NCI-H1694 (cell line): ENCODE measurements at regions not wholly inside any gene's neighbourhood (a gene's known extent, or its start where the extent isn't known, plus 50 kb on each side); places are given as distances from the start of the nearest gene placed in this dataset.

Source experiments
- DNase-seq: peaks from one replicate; lab custom pipeline; 2025; lab: John Stamatoyannopoulos, UW

DNA sequence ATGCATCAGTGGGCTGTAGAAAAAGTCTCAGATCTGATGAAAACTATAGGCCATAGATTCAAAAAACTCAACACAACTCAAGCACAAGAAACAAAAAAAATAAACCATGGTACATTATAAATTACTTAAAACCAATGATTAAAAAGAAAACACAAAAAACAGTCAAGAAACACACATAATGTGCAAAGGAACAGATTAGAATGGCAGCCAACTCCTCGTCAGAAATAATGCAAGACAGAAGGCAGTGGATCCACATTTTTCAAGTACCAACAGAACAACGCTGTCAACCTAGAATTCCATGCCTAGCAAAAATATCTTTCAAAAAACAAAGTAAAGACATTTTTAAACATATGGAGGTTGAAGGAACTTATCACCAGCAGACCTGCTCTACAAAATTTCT, 69.7 kb downstream of the PSMB1 start:
- DNase-seq: no peak

DNA sequence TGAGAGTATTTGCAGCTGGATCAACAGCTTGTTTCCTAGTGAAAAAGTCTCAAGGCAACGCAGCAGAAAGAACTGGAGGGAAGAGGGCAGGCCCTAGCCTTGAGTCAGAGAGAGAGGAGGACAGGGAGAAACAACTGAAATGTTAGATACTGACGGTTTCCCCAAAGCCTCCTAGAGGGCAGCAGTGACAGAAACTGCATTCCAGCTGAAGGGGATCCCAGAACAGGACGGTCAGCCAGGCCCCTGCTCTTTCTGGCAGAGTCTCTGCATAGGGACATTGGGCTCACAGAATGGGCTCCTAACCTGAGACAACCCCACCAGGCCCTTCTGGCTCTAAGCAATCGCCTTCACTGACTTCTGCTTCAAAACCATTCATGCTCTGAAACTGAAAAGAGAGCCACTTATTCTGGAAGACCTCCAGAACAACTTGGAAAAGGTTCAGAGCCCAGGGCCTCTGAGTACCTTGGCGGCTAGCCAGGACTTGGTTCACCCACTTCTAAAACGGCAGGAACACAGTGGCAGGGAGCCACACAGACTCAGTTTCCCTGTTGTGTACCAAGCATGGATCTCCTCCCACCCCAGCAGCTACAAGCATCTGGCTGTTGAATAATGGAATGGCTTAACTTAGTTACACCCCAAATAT, 72.9 kb downstream of the PSMB1 start:
- no peak for DNase-seq

DNA sequence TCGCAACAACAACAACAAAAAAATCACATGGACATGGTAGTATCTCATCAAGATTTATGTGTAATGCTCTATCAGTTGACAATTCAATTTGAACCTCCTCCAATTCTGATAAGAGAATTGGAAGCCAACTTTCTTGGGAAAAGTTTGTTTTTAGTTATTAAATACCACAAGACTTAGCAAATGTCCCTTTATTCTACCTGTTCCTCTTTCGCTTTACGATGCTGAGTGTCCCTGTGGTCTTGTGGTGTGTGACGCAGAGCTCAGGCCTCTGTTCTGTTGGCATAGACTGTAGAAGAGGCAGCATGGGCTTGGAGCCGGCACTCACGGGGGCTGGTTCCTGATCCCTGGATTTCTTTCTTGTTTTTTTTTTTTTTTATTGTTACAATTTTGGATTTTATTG, 76.7 kb downstream of the PSMB1 start:
- no peak for DNase-seq

DNA sequence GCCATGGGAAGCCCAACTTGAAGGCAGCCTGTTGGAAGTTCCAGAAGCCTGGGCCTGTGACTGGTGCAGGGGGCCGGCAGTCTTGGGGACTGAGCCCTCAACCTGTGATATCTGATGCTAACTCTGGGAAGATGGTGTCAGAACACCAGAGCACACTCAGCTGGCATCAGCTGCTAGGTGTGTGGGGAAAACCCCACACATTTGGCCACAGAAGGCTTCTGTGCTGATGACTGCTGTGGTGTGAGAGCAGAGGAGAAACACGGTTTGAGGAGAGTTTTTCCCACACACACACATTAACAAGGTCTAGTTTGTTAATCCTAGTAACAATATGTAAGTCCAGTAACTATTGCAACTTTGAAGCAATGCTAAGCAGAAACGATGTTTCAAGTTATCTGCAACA, 78.0 kb downstream of the PSMB1 start:
- DNase-seq: no peak

DNA sequence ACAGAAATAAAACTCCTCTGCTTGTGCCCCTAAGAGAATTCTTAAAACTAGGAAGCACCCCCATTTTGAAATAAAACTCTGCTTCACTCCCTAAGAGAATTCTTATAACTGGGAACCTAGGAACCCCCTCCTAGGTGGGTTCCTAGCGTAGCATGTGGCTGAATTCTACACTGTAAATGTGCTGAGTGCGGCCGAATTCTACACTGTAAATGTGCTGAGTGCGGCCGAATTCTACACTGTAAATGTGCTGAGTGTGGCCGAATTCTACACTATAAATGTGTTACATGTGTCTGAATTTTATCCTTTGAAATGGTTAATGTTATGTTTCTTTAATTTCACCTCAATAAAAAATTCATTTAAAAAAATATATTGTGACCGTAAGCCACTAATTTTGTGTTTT, 79.3 kb downstream of the PSMB1 start:
- no peak for DNase-seq

DNA sequence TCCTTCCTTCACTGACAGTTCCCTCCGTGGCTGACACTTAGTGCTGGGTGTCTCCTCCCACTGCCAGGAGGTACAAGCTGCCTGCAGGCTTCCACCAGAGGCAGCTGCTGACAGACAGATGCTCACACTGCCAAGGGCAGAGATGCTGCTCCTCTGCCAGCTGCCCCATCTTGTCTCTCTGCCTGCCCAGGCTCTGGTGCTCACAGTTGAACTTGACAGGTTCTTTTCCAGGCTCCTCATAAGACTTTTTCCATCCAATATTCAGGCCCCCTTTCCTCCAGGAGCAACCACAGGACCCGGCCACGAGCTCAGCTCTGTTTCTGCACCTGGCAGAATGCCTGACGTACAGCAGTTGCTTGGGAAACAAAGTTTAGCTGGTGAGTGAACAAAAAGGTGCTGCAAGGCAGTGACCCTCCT, 79.8 kb downstream of the PSMB1 start:
- peak; percentile 80 for DNase-seq

DNA sequence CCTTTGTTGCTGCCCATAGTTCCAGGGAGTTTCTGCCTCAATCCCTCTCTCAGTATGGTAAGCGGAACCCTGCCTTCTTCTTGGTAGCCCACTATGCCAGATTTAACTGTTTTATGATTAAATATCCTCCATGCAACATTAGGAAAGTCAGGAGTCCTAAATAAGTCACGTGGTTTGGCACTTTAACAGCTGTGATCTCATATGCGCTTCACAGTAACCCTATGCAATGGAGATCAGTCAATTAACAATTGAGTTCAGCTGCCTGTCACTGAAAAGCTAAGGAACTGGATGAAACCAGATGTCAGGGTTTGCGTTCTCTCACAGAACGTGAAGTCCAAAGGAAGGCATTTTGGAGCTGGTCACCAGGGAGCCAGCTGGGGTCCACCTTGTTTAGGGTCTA, 81.6 kb downstream of the PSMB1 start:
- peak; percentile 19 for DNase-seq

DNA sequence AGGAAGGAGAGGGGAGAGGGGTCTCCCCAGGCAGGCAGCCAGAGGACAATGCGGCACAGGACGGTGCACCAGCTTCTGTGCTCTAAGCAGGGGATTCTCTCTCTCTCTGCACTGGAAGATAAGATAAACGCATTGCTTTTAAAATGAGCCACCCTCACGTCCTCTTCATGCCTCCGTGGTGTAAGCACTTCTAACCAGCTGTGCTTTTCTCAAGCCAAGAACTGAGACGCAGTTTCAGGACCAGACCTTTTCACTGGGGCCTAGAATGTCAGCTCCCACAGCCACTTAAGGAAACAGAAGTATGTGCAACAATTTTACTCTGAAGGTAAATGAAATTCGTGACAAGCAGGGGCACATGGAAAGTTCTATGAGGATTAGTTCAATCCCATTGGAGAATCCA, 82.4 kb downstream of the PSMB1 start:
- no peak for DNase-seq

DNA sequence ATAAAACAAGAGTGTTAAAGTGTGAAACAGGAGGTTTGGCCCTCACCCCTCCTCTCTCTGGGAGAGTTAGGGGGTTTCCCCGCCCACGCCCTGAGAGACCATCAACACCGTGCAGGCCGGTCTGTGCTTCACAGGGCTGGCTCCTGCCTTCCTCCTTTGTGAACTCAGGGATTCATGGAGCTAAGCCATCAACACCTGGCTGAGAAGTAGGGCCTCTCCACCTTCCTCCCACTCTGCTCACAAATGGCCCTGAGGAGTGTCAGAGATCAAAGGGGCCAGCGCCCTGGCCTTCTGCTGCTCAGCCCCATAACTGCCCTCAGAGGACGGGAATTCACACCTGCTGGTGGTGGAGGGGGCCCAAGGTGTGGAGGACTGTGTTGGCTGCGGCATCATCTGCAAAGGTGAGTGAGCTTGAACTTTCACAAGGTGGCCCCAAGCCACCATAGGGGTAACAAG, 88.6 kb downstream of the PSMB1 start:
- no peak for DNase-seq

DNA sequence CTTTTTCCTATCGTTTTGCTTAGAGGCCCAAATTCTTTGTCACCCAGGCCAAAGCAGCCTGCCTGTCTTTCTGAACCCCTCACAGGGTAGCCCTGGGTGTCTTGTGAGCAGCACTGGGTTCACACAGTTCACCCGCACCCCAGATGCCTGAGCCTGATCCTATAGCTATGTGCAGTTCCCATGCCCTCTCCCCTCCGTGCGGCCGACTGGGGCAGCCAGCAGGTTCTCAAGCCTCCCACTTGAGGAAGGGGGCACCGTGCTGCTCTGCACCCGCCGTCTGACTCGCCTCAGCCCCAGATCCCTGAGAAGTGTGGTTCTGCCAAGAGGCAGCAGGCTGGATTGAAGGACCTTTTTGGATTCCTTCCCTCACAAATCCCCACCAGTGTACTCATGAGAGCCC, 89.0 kb downstream of the PSMB1 start:
- DNase-seq: no peak

DNA sequence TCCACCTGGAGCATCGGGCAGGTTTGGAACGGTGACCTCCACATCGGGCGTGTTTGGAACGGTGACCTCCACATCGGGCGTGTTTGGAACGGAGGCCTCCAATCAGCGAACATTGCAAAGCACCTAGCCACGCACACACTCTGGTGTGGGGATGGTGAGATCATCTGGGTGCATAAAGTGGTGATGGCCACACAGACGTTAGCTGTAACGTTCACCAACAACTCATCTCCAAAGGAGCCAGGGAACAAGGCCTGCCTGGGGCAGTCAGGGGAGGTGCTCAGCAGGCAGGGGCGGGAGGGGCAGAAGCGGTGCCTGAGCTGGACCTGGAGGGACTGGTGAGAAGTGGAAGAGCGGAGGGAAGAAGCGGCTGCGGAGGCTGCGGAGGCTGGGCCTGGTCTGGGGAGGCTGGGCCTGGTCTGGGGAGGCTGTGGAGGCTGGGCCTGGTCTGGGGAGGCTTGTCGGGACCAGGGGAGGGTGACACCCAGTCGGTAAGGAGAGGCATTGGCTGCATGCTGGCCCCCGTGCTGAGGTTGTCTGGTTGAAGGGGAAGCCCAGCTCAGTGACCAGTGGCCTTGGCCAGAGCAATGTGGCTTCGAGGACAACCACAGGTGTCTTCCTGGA, 89.9 kb downstream of the PSMB1 start:
- no peak for DNase-seq

DNA sequence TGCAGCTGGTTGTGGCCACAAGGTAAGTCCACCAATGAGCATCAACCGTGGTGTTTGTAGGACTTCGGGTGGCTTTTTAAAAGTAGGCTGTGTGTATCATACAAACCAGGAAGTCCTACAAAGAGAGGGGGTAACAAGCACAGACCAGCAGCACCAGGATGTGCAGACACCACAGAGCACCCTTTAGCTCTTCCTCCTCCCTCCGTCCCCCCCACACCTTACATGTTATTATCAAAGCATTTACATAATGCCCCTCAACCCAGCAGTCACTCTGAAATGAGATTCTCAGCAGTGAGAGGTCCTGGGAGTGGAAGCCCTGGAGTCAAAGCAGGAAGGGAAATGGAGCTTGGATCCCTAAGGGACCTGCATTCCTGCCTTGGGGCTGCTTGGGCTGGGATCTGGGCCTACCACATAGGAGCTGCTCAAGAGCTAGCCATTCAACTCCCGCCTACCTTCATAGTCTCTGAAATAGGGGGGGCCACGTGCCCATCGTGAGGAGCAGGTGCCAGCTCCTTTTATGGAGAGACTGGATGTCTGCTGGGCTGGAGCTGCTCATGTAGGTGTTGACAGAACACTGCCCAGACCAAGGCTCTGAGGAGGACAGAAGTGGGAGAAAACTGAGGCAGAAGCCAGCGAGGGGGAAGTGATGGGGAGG, 90.6 kb downstream of the PSMB1 start:
- no peak for DNase-seq

DNA sequence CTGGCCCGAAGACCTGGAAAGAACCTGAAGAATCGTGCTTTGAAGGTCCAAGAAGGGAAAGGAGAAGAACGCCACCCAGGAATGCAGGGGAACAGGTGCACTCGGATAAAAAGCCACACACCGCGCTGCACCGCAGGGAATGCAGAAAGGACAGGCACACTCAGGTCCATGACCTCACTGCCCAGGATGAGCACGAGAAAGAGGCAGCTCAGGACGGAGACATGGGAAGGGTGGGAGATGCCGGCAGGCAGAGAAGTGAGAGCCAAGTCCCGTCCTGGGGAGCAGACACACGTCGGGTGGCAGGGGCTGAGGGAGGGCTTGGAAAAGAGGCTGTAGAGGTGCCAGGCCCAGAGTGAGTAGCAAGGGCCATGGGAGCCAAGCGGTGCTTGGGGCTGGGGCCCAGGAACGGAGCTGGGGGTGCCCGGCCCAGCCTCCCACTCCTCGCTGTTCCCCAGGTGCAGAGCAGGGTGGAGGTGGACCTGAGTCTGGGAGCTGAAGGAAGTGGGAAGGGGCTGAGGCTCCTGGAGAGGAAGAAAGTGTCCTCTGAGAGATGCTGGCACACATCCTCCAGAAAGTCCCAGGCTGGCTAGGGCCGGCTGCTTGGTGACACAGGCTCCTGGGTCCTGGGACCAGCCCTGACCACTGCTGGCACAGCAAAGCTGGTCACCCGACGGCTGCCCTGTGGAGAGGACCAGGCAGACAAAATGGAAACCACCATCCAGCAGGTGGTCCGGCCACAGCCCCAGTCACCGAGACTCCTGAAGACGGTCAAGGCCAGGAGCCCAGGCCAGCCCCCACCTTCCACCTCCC, 91.3 kb downstream of the PSMB1 start:
- DNase-seq: no peak

DNA sequence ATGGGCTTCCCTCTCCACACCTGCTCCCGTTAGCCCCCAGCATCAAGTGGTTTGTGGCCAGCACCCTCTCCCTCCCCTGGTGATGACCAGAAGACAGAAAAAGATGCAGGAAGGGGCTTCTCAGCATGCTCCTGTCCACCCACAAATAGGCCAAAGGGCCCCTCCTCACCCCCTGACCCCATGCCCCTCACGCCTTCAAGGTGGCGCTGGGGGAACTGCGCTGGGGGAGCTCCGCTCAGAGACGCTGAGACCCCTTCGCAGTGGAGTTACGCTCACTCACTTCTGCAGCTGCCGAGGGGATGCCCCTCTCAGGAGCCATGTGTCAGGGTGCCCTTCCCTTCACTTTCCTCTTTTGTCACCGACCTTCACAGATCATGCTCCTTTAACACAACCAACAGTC, 92.0 kb downstream of the PSMB1 start:
- DNase-seq: no peak

DNA sequence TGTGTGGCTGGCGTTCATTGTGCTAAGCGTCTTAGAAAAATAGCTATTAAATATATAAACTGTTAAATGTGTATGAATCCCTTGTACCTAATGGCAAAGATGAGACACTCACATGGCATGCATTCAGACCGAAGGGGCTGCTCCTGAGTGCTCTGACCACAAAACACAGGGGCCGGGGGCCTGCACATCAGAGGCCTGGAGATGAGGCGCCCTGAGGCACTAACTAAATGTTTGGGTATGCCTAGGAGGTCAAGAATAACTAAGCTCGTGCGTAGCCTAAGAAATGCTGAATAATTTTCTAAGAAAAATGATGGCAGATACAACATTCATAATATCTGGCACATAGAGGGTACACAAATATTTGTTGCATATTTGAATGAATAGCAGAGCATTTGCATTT, 92.5 kb downstream of the PSMB1 start:
- no peak for DNase-seq

DNA sequence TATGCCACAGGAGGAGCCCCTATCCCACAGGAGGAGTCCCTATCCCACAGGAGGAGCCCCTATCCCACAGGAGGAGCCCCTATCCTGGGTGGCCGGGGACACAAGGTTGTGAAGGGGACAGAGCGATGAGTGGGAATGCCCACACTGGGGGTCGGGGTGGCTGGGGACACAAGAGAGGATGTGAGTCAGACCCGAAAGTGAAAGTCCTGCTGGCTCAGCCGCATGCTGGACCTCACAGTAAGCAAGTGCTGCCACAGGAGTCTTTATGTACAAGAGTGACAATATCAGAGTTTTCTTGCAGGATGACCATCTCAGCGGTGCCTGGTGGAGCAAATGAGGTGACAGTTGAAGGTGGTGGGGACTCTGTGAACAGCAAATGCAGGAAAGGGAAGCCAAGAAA, 93.7 kb downstream of the PSMB1 start:
- no peak for DNase-seq

DNA sequence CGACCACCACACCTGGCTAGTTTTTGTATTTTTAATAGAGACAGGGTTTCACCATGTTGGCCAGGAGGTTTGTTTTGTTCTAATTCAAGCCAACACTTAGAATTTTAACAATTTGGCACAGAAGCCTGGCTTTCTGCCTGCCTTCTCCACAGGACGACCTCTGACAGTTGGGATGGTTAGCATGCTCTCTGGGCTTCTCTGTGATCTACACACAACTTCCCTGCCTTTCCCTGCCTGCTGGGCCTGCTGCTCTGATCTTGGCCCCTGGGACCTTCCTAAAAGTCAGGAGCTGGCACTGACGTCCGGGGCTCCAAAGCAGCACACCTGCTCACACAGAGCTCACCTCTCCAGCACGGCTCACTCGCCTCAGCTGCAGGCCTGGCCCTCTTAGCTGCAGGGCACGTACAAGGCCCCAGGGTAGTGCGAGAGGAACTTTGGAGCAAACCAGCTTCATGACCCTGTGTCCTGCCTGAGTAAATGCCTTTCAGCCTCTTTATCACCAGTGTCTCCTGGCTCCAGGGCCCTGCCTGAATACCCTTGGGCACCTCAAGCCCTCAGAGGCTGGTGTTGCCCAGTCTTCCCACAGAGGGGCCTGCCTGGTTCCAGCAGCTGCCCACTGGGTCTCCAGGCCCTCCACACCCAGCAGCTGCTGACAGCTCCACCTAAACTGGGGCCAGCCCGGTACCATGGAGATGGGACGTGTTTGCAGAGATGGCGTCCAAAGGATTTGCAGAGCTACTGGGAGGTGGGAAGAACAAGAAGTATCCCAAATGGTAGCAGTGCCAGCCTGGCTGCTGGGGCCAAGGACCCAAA, 96.0 kb downstream of the PSMB1 start:
- DNase-seq: no peak
